Liver (tissue), 8 donors: ENCODE measurements at regions not wholly inside any gene's neighbourhood (a gene's known extent, or its start where the extent isn't known, plus 50 kb on each side); places are given as distances from the start of the nearest gene placed in this dataset.

Experiments
- DNase-seq: peaks from one replicate; pipeline ENCODE4 v3.0.0-alpha.2; 2017; ENCODE audit warnings: low spot score
- H3K27ac ChIP-seq, 2 donors: one replicate each; pipeline ENCODE4 v1.7.0; 2013; ENCODE audit warnings: inconsistent platforms in 2 of 2, low read length in 2 of 2, control low read depth in 1 of 2, low read depth in 1 of 2, mild to moderate bottlenecking in 1 of 2
- H3K27me3 ChIP-seq, 4 donors: one replicate each; pipeline versions ENCODE4 v1.6.1 to v1.7.0; 2013; ENCODE audit warnings: low read length in 3 of 4, inconsistent platforms in 1 of 4, mild to moderate bottlenecking in 1 of 4, moderate library complexity in 1 of 4; ENCODE audit not compliant: control insufficient read depth in 4 of 4, insufficient read depth in 4 of 4
- H3K36me3 ChIP-seq, 4 donors: one replicate each; pipeline versions ENCODE4 v1.6.1 to v1.7.0; 2013; ENCODE audit warnings: low read length in 3 of 4, mild to moderate bottlenecking in 3 of 4, low read depth in 1 of 4, moderate library complexity in 1 of 4; ENCODE audit not compliant: control insufficient read depth in 4 of 4, insufficient read depth in 3 of 4
- H3K4me1 ChIP-seq, 4 donors: one replicate each; pipeline versions ENCODE4 v1.6.1 to v1.7.0; 2013; ENCODE audit warnings: low read length in 3 of 4, mild to moderate bottlenecking in 3 of 4, moderate library complexity in 1 of 4; ENCODE audit not compliant: control insufficient read depth in 4 of 4, insufficient read depth in 4 of 4
- H3K4me3 ChIP-seq, 3 donors: one replicate each; pipeline versions ENCODE4 v1.6.1 to v1.7.0; 2013; ENCODE audit warnings: low read length in 3 of 3, control low read depth in 1 of 3, low read depth in 1 of 3, mild to moderate bottlenecking in 1 of 3
- H3K9ac ChIP-seq, 2 donors: one replicate each; pipeline ENCODE4 v1.7.0; 2013; ENCODE audit warnings: low read length in 2 of 2, mild to moderate bottlenecking in 2 of 2, moderate library complexity in 2 of 2, control low read depth in 1 of 2, low read depth in 1 of 2
- H3K9me3 ChIP-seq, 4 donors: one replicate each; pipeline versions ENCODE4 v1.6.1 to v1.7.0; 2013; ENCODE audit warnings: low read length in 3 of 4; ENCODE audit not compliant: control insufficient read depth in 4 of 4
- ATF3 ChIP-seq: IDR thresholded peaks from 2 replicates; pipeline ENCODE4 v1.6.1; 2016; ENCODE audit warnings: antibody characterized with exemption
- CTCF ChIP-seq: fragments of 150-350 bp; IDR thresholded peaks from 2 replicates; pipeline ENCODE4 v1.5.1; 2017; ENCODE audit warnings: improper control_type of control experiment, low read depth, low read length; ENCODE audit not compliant: missing input control
- EGR1 ChIP-seq, 2 donors: IDR thresholded peaks; 2 replicates each; pipeline ENCODE4 v1.6.1; 2016 to 2018; ENCODE audit warnings: antibody characterized with exemption in 2 of 2, low read depth in 2 of 2
- FOXA2 ChIP-seq: IDR thresholded peaks from 2 replicates; pipeline ENCODE4 v1.6.1; 2016; ENCODE audit warnings: antibody characterized with exemption
- GABPA ChIP-seq, 2 donors: IDR thresholded peaks in 1 of 2; conservative IDR thresholded peaks in 1 of 2; 2 replicates each; pipeline ENCODE4 v1.6.1; 2016; ENCODE audit warnings: antibody characterized with exemption in 2 of 2, mild to moderate bottlenecking in 1 of 2, moderate library complexity in 1 of 2
- HNF4A ChIP-seq, 2 donors: conservative IDR thresholded peaks; 2 replicates each; pipeline ENCODE4 v1.6.1; 2016; ENCODE audit warnings: antibody characterized with exemption in 2 of 2, mild to moderate bottlenecking in 2 of 2
- HNF4G ChIP-seq: IDR thresholded peaks from 2 replicates; pipeline ENCODE4 v1.6.1; 2016; ENCODE audit warnings: antibody characterized with exemption
- NR2F2 ChIP-seq: IDR thresholded peaks from 2 replicates; pipeline ENCODE4 v1.6.1; 2016; ENCODE audit warnings: antibody characterized with exemption
- RAD21 ChIP-seq, 2 donors: IDR thresholded peaks; 2 replicates each; pipeline ENCODE4 v1.6.1; 2016; ENCODE audit warnings: antibody characterized with exemption in 2 of 2, mild to moderate bottlenecking in 2 of 2
- REST ChIP-seq: IDR thresholded peaks from 2 replicates; pipeline ENCODE4 v1.6.1; 2016; ENCODE audit warnings: antibody characterized with exemption, mild to moderate bottlenecking
- RXRA ChIP-seq, 2 donors: IDR thresholded peaks; 2 replicates each; pipeline ENCODE4 v1.6.1; 2017 to 2018; ENCODE audit warnings: antibody characterized with exemption in 2 of 2, mild to moderate bottlenecking in 1 of 2
- SP1 ChIP-seq: IDR thresholded peaks from 2 replicates; pipeline ENCODE4 v1.6.1; 2018; ENCODE audit warnings: antibody characterized with exemption, mild to moderate bottlenecking
- TAF1 ChIP-seq: conservative IDR thresholded peaks from 2 replicates; pipeline ENCODE4 v1.6.1; 2016; ENCODE audit warnings: antibody characterized with exemption, mild to moderate bottlenecking
- YY1 ChIP-seq: IDR thresholded peaks from 2 replicates; pipeline ENCODE4 v1.6.1; 2016; ENCODE audit warnings: antibody characterized with exemption, mild to moderate bottlenecking
- ZBTB33 ChIP-seq: IDR thresholded peaks from 2 replicates; pipeline ENCODE4 v1.6.1; 2016; ENCODE audit warnings: antibody characterized with exemption
- WGBS: extraction: QIAGEN DNeasy Blood & Tissue Kit; methylation state at CpG from one replicate; pipeline ENCODE4 v1.1.7; 2013; 5-methylcytosine and 5-hydroxymethylcytosine counted together
- donor health status: healthy.
- donor health status: healthy.
- donor health status: healthy.
- donor health status: healthy.
- donor health status: healthy.

- H3K27me3 ChIP-seq, result no peaks in the 10 kb centered on the region
- TF ChIP-seq NR2F2 (no peak), FOXA2 (no peak)
- no peak overlapping the region for H3K27ac ChIP-seq
- H3K9me3 ChIP-seq, result no peaks in the 10 kb centered on the region
- H3K4me3 ChIP-seq, result no peak overlapping the region
- H3K4me1 ChIP-seq, result no peaks in the 10 kb centered on the region
- H3K36me3 ChIP-seq, result no peaks in the 10 kb centered on the region
- 62% methylated on average over 4 of the region's 4 CpGs for WGBS
- DNase-seq, result no peak
- H3K9ac ChIP-seq, result no peak overlapping the region
Observed at GRCh38 chr12:125271892-125272291, 206.7 kb downstream of the AACS start.

GRCh38 chr12:125272383-125272933 is 207.2 kb downstream of the AACS start:
- no peak for DNase-seq
- Histone ChIP-seq H3K27me3 (no peaks in the 10 kb centered on the region), H3K4me1 (no peaks in the 10 kb centered on the region), H3K4me3 (no peak overlapping the region), H3K27ac (no peak overlapping the region), H3K9ac (no peak overlapping the region), H3K9me3 (no peaks in the 10 kb centered on the region), H3K36me3 (no peaks in the 10 kb centered on the region)
- no peak for TF ChIP-seq CTCF
- no peak for TF ChIP-seq ZBTB33
- no peak for TF ChIP-seq GABPA (IDR thresholded peaks at IDR 0.05 in 1 of 2, conservative IDR thresholded peaks at IDR 0.05 in 1 of 2)
- TF ChIP-seq FOXA2, result no peak
- no peak for TF ChIP-seq TAF1
- TF ChIP-seq REST, result no peak
- TF ChIP-seq EGR1 (IDR thresholded peaks at IDR 0.05; ENCODE audit: low read depth in 2 of 2), result no peak
- no peak for TF ChIP-seq SP1
- TF ChIP-seq ATF3, result no peak
- TF ChIP-seq RXRA (IDR thresholded peaks at IDR 0.05), result no peak
- TF ChIP-seq HNF4G, result no peak
- no peak for TF ChIP-seq NR2F2
- TF ChIP-seq YY1, result no peak
- no peak for TF ChIP-seq RAD21 (IDR thresholded peaks at IDR 0.05)
- TF ChIP-seq HNF4A (conservative IDR thresholded peaks at IDR 0.05), result no peak
- WGBS, result 81% methylated on average over 14 of the region's 14 CpGs
